ENCODE measurements at regions not wholly inside any gene's neighbourhood (a gene's known extent, or its start where the extent isn't known, plus 50 kb on each side); places are given as distances from the start of the nearest gene placed in this dataset.

DNA sequence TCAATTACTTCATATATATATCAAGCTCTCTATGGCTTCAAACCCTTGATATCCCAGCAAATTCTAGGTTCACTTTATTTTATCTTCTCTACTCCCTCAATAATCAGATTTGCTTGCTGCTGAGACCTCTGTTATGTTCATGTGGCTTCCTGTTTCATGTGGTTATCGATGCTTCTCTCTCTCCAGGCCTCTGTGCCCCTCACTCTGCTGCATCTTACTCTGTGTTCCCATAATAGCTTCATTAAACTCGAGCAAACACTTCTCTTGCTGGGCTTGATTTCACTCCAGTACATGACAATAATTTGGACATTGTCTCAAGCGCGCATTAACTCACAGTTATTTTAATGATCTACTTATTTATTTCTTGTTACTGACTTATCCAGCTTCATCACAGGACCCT, 798.8 kb downstream of the CDH9 start:
- H3K27me3 Mint-ChIP-seq (ENCODE audit: insufficient read depth) = peaks cover 5% of the 10 kb centered on the region; the same call in 1 of the 2 replicates
- DNase-seq = no peak
- H3K36me3 Mint-ChIP-seq (ENCODE audit: low read depth) = peaks cover 5% of the 10 kb centered on the region
- TF ChIP-seq, protein P1, sequence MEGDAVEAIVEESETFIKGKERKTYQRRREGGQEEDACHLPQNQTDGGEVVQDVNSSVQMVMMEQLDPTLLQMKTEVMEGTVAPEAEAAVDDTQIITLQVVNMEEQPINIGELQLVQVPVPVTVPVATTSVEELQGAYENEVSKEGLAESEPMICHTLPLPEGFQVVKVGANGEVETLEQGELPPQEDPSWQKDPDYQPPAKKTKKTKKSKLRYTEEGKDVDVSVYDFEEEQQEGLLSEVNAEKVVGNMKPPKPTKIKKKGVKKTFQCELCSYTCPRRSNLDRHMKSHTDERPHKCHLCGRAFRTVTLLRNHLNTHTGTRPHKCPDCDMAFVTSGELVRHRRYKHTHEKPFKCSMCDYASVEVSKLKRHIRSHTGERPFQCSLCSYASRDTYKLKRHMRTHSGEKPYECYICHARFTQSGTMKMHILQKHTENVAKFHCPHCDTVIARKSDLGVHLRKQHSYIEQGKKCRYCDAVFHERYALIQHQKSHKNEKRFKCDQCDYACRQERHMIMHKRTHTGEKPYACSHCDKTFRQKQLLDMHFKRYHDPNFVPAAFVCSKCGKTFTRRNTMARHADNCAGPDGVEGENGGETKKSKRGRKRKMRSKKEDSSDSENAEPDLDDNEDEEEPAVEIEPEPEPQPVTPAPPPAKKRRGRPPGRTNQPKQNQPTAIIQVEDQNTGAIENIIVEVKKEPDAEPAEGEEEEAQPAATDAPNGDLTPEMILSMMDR (IDR thresholded peaks at IDR 0.05) = no peak
- no peak overlapping the region for H3K4me3 Mint-ChIP-seq
- H3K9me3 Mint-ChIP-seq = peaks cover 38% of the 10 kb centered on the region
- no peak overlapping the region for H3K27ac Mint-ChIP-seq
- H3K4me1 Mint-ChIP-seq (ENCODE audit: low read depth) = no peaks in the 10 kb centered on the region

DNA sequence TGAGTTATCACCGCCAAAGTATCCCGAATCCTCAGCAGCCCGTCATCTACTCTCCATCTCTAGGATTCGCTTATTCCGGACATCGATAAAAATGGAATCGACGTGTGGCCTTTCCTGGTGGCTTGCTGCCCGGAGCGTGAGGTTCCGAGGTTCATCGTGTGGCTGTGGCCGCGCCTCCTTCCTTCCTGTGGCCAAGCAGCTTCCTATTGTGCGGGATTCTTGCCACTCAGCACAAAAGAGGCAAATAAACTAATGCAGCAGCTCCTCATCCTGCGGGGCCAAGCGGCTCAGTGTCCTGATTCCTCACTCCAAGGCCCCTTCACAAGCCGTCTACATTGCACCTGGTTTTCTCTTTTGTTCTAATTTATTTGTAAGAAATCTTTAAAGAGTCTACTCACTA, 800.9 kb downstream of the CDH9 start:
- H3K36me3 Mint-ChIP-seq (ENCODE audit: low read depth) = peaks cover 5% of the 10 kb centered on the region
- no peak overlapping the region for H3K27ac Mint-ChIP-seq
- no peak overlapping the region for H3K4me3 Mint-ChIP-seq
- no peaks in the 10 kb centered on the region for H3K4me1 Mint-ChIP-seq (ENCODE audit: low read depth)
- DNase-seq = no peak
- TF ChIP-seq, protein P1 (IDR thresholded peaks at IDR 0.05) = no peak
- H3K9me3 Mint-ChIP-seq = peaks cover 55% of the 10 kb centered on the region
- peaks cover 5% of the 10 kb centered on the region; the same call in 1 of the 2 replicates for H3K27me3 Mint-ChIP-seq (ENCODE audit: insufficient read depth)

DNA sequence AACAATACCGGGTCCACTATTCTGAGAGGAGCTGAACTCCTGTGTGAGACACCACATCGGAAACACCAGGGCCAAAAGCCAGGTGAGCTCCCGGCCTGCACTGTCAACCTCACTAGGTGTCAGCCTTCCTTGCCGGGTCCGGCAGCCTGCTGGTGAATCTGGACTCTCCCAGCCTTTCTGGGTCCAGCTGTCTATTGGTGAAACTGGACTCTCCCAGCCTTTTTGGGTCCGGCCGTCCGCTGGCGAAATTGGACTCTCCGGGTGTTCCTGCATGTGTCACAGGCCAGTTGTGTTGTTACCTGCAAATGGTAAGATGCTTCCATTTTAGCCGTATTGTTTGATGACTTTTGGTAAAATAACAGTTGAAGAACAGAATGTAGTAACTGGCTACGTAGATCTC, 801.5 kb downstream of the CDH9 start:
- H3K4me3 Mint-ChIP-seq = no peak overlapping the region
- peaks cover 5% of the 10 kb centered on the region; the same call in 1 of the 2 replicates for H3K27me3 Mint-ChIP-seq (ENCODE audit: insufficient read depth)
- no peak for DNase-seq
- H3K9me3 Mint-ChIP-seq = peaks cover 61% of the 10 kb centered on the region
- H3K36me3 Mint-ChIP-seq (ENCODE audit: low read depth) = peaks cover 5% of the 10 kb centered on the region
- TF ChIP-seq, protein P1 (IDR thresholded peaks at IDR 0.05) = no peak
- no peak overlapping the region for H3K27ac Mint-ChIP-seq
- no peaks in the 10 kb centered on the region for H3K4me1 Mint-ChIP-seq (ENCODE audit: low read depth)

DNA sequence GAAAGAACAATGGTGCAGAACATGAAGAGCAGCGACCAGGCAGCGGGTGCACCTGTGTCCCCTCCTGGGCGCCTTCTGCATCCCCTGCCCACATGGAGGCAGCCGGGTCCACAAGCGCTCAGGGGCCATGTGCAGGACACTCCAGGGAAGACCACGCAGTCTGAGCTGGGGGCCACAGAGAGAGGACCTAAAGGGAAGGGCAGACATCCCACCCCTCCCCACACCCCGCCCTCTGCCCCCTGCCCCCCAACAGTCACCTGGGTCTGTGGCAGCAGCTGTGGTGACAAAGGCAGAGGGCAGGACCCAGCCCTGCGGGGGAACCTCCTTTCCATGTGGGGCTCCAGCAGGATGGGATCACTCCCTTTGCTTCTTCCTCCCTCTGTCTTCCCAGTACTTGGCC, 805.7 kb downstream of the CDH9 start:
- Mint-ChIP-seq H3K36me3 (ENCODE audit: low read depth) (peaks cover 15% of the 10 kb centered on the region), H3K27me3 (ENCODE audit: insufficient read depth) (peaks cover 4% of the 10 kb centered on the region; the same call in 1 of the 2 replicates), H3K4me1 (ENCODE audit: low read depth) (no peaks in the 10 kb centered on the region), H3K9me3 (peaks cover 72% of the 10 kb centered on the region), H3K4me3 (no peak overlapping the region), H3K27ac (no peak overlapping the region)
- TF ChIP-seq, protein P1 (IDR thresholded peaks at IDR 0.05) = no peak
- no peak for DNase-seq

DNA sequence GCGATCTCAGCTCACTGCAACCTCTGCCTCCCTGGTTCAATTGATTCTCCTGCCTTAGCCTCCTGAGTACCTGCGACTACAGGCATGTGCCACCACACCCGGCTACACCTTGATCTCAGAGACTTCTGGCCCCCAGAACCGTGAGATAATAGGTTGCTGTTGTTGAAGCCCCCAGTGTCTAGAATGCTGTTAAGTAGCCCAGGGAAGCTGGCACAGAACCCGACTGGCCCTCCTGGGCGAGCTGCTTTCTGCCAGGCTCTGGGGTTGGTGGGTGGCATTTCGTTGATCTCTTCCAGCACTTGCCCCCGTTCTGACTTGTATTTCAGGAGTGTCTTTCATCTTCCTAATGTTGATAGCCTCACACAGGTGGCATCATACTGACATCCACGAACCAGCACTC, 807.1 kb downstream of the CDH9 start:
- H3K36me3 Mint-ChIP-seq (ENCODE audit: low read depth) = peaks cover 22% of the 10 kb centered on the region
- peaks cover 74% of the 10 kb centered on the region for H3K9me3 Mint-ChIP-seq
- DNase-seq = no peak
- H3K27me3 Mint-ChIP-seq (ENCODE audit: insufficient read depth) = peaks cover 1% of the 10 kb centered on the region; the same call in 1 of the 2 replicates
- H3K4me3 Mint-ChIP-seq = no peak overlapping the region
- TF ChIP-seq, protein P1 (IDR thresholded peaks at IDR 0.05) = no peak
- no peaks in the 10 kb centered on the region for H3K4me1 Mint-ChIP-seq (ENCODE audit: low read depth)
- H3K27ac Mint-ChIP-seq = no peak overlapping the region

DNA sequence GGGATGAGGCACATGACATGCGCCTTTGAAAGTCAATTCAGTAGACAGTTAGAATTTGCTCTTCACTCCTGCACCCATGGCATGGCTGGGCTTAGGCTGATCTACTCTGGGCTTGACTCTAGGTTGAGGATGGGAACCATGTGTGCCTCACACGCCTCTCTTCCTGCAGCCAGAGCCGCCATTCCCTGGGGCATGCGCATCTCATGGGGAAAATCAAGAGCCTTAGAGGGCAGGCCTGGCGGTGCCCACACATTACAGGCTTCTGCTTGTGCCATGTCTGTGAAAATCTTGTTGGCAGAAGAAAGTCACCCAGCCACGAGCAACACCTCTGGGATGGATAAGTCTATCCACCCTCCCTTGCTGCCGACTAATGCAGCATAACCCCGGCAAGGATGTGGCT, 808.5 kb downstream of the CDH9 start:
- Mint-ChIP-seq H3K9me3 (peaks cover 84% of the 10 kb centered on the region), H3K4me3 (no peak overlapping the region), H3K36me3 (ENCODE audit: low read depth) (peaks cover 33% of the 10 kb centered on the region), H3K27ac (no peak overlapping the region), H3K4me1 (ENCODE audit: low read depth) (no peaks in the 10 kb centered on the region), H3K27me3 (ENCODE audit: insufficient read depth) (peaks cover 9% of the 10 kb centered on the region)
- DNase-seq = no peak
- TF ChIP-seq, protein P1 (IDR thresholded peaks at IDR 0.05) = no peak

All from HFFc6 (cell line).